IPS DF 19.7 (cell line): ENCODE measurements at regions not wholly inside any gene's neighbourhood (a gene's known extent, or its start where the extent isn't known, plus 50 kb on each side); places are given as distances from the start of the nearest gene placed in this dataset.

ENCODE experiments used
- DNase-seq: peaks from one replicate; pipeline ENCODE4 v3.0.0-alpha.2; 2013; ENCODE audit warnings: low read depth, low spot score

DNA sequence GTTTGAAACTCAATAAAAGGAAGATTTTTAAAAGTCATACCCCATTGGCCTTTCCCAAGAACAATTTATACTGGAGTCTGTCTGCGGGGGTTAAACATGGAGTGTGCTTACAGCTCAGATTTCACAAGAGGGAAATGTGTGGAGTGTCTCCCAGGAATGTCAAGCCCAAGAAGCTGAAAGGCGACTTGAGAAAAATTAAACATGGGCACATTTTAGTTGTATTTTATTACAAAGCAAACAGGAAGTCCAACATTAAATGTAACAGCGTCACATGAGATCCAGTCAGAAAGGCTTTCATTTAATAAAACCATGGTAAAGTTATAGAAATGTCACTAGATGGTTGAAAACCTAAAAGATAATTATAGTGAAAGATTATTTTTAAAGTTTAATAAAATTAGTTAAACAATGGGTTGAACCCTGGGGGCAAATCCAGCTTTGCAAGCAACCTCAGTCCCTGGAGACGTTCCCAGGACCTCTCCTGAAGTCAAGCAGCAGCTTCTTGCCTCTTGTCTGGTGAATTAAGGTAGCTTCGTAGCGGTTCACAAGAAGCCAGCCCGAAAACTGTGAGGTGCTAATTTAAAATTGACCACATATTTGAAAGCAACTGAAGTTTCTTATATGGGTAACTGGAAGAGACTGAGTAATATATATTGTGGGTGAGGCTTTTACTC, 168.4 kb upstream of the EDNRA start:
- no peak for DNase-seq

DNA sequence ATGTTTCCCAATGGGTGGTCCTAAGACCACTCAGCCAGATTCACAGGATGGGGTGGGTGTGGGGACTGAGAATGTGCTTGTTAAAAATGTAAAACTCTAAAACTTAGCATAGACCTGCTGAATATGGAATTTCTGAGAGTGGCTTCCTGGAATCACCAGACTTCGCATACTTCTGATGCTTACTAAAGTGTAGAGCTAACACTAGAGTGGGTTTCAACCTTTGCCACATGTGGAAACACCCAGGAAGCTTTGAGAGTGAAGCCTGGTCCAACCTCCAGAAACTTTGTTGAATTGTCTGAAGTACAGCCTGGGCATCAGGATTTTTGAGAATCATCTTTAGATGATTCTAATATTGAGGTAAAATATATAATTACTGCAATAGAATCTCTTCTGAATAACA, 167.8 kb upstream of the EDNRA start:
- DNase-seq = no peak

DNA sequence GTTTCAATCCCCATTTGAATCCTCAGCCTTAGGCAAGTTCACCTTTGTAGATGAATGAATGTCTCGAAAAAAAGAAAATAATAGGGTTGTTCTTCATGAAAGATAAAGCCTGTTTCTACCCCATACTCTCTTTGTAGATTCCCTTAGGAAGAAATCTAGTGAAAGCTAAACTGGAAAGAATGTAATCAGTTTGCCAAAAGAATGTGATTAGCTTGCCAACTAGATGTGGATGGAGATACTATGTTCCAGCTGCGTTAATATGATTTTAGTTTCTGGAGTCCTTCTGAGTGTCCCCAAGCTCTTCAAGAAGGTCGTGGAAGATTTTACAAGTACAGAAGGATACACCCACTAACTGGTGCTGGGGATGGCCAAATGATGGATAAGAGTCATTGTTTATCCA, 162.3 kb upstream of the EDNRA start:
- no peak for DNase-seq

DNA sequence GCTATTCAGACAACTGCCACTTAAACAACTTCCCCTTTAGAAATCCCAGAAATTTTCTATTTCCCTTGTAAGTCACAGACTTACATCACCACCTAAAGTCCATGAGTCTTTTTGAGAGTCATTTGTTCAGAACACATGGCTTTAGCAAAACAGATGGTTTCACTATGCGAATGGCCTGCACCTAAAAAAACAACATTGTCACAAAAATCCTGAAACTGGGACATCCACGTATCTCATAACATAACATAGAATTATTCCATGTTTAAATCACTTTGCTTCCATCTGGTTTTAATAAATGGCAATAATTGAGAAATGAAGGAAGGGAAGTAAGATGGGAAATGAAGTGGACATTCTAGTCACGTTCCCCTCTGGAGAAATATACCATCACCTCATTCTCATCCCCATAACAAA, 155.3 kb upstream of the EDNRA start:
- no peak for DNase-seq

- no peak for DNase-seq
Observed at GRCh38 chr4:147326591-147326990, 154.3 kb upstream of the EDNRA start.

DNA sequence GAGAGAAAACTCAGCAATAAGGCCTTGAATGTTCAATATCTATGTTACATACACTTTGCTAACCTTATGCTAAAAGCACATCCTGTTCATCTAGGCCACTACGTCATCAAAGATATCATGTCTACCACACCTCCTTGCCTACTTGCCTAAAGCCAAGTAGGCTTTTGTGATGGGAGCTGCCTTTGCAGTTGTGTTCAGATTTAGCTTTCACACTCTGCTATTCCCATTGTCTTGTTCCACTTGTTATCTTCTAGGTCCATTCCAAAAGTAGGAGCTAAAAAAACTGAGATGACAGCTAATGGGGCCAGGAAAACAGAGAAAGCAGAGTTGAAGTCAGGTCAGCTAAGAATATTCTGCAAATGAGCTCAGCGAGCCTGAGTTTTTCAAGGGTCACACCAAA, 153.6 kb upstream of the EDNRA start:
- no peak for DNase-seq

DNA sequence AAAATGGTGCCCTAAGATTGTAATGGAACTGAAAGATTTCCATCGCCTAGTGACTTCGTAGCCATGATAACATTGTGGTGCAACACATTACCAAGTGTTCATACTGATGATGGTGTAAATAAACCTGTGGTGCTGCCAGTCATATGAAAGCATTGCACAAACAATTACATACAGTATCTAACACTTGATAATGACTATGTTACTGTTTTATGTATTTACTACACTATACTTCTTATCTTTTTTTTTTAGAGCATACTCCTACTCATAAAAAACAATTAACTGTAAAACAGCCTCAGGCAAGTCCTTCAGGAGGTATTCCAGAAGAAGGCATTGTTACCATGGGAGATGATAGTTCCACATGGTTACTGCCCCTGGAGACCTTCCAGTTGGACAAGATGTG, 152.7 kb upstream of the EDNRA start:
- no peak for DNase-seq

GRCh38 chr4:147328756-147329446, 152.0 kb upstream of the EDNRA start:
- no peak for DNase-seq

GRCh38 chr4:147332091-147332490, 148.8 kb upstream of the EDNRA start:
- no peak for DNase-seq

DNA sequence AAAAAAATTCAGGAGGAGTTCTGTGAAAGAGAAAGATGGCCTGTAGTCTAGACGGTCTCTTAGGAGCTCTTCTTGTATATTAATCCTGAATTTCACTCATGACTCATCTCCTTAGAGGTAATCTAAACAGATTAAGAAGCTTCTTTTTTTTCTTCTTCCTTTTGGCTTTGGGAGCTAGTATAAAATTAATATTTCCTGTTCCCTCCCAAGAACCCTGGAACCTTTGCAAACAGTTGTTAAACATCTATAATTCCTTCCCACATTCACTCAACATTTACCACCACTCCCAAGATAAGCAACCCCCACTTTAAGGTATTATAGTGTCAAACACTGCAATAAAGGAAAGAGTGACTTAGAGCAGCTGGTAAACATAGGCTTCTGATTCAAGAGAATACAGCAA, 146.4 kb upstream of the EDNRA start:
- no peak for DNase-seq

- DNase-seq = no peak
Observed at GRCh38 chr4:147335183-147335582, 145.7 kb upstream of the EDNRA start.

DNA sequence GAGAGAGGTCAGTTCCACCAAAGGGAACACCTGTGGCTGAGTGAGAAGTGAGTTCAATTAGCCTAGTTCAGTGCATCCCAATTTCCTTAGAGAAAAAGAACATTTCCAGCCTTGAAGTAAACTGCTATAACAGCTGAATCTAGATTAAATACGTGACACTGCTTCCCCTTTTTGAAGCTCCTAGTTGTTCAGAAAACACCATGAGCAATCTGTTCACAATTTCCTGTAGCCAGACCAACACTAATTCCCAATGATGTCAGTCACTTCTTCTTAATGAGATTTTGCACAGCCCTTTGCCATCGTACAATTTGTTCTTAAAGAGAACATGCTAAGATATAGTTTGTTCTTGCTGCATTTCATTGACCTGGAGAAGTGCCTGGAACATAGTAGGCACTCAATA, 144.6 kb upstream of the EDNRA start:
- DNase-seq = no peak

- DNase-seq = no peak
Observed at GRCh38 chr4:147339100-147339499, 141.8 kb upstream of the EDNRA start.

DNA sequence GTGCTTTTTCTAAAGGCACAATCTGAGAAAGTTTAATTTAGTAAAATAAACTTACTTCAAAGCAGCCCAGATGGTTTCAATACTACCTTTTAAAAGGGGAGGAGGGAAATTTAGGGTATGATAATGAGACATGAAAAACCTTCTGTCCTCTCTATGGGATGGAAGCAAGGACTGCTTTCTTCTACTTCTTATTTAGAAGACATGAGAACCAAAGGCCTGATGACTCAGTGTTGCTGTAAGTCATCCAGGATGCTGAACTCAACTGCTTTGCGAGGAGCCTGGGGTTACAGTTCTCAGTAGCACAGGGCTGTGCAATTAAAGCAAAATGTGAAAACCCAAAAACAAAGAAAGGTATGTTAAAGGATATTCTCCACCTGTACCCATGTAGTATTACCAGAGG, 140.8 kb upstream of the EDNRA start:
- no peak for DNase-seq

GRCh38 chr4:147340591-147341120, 140.2 kb upstream of the EDNRA start:
- DNase-seq = no peak

DNA sequence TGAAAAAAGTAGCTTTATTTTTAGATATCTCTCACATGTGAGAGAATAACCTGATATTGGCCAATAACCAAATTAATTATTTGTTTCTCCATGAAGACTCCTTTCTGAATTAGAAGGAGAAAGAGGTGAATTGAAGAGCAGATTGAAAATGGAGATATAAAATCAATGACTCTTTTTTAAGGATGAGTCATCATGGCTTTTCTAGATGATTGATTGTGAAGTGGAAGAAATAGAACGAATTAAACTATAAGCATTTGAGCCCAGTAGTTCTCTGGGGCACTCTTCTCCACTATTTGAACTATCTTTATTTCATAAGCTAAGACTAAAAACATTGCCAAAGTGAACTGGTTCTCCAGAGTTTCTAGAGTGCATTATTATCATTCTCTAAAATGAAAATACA, 137.2 kb upstream of the EDNRA start:
- DNase-seq = no peak

- DNase-seq = no peak
Observed at GRCh38 chr4:147345662-147346061, 135.2 kb upstream of the EDNRA start.

GRCh38 chr4:147347217-147347616, 133.7 kb upstream of the EDNRA start:
- no peak for DNase-seq

GRCh38 chr4:147349193-147349592, 131.7 kb upstream of the EDNRA start:
- no peak for DNase-seq

DNA sequence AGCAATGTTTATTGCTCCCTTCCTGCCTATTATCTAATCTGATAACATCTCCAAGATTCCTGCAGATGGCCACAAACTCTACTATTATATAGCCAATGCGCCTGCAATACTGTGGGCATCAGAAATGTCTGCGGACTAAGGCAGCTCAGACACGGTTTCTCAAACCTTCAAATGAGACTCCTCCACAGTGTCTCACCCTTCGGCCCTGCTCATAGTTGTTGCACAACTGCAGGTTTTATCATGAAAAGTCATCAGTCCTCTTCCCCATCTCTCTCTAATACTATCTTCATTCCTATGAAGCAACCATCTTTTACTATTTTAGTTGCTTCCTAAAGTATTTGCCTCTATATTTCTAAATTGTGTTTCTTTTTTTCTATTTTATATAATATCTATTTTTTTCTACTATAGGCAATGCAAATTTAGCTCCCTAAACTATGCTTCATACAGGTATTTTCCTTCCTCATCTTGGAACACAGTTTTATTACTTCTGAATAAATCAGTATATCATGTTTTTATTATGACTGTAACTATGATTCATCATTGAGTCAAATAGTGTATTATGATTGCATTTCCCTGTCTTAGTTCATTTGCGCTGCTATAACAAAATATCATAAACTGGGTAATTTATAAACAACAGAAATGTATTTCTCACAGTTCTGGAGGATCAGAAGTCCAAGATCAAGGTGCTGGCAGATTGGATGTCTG, 129.7 kb upstream of the EDNRA start:
- no peak for DNase-seq

GRCh38 chr4:147354237-147354636, 126.7 kb upstream of the EDNRA start:
- no peak for DNase-seq

DNA sequence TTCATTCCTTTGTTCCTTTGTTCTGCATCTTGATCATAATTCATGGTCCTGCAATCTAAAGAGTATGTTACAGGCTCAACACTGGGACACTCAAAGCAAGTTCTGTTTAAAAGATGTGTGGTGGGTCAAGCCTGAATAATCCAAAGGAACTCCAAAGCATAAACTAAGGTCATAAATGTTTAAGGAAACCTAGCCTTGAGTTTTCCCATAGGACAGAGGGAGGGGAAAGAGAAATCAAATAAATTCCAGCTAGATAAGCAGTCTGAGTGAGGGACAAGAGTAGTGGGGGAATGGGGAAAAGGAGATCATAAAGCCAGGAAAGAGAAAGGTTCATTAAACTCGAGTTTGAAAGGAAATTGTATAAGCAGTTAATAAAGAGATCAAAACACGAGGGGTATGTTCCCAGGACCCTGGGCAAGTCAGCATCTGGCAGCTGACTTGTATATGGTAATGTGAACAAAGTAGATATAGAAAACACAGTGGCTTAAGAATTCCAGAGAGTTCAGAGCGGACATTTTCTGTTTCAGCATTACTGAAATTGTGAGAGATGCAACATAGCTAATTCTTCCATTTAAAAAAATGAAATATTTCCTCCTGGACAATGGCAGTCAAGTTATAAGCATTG, 125.8 kb upstream of the EDNRA start:
- no peak for DNase-seq
